Medulla oblongata (tissue), 1 donor: ENCODE measurements at regions not wholly inside any gene's neighbourhood (a gene's known extent, or its start where the extent isn't known, plus 50 kb on each side); places are given as distances from the start of the nearest gene placed in this dataset.

Experiments
- DNase-seq: peaks from one replicate; pipeline ENCODE4 v3.0.0-alpha.2; 2015; ENCODE audit errors: extremely low spot score

DNA sequence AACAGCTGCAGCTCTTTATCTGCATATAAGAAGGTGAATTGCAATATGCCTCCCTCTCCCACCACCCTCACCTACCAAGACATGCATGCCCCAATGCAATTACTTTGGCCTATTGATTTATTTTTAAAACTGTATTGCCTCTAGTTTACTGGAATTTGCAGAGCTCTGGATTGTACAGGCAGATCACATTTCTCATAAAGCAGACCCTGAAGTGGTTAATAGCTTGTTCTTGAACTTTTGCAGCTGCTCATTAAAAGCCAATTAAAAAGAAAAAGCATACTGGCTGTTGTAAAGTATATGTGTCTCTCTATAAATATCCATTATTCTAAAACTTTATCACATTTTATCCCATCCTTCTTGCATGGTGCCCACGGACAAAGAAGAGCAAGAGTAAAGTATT is 221.5 kb upstream of the TOPAZ1 start:
- no peak for DNase-seq

DNA sequence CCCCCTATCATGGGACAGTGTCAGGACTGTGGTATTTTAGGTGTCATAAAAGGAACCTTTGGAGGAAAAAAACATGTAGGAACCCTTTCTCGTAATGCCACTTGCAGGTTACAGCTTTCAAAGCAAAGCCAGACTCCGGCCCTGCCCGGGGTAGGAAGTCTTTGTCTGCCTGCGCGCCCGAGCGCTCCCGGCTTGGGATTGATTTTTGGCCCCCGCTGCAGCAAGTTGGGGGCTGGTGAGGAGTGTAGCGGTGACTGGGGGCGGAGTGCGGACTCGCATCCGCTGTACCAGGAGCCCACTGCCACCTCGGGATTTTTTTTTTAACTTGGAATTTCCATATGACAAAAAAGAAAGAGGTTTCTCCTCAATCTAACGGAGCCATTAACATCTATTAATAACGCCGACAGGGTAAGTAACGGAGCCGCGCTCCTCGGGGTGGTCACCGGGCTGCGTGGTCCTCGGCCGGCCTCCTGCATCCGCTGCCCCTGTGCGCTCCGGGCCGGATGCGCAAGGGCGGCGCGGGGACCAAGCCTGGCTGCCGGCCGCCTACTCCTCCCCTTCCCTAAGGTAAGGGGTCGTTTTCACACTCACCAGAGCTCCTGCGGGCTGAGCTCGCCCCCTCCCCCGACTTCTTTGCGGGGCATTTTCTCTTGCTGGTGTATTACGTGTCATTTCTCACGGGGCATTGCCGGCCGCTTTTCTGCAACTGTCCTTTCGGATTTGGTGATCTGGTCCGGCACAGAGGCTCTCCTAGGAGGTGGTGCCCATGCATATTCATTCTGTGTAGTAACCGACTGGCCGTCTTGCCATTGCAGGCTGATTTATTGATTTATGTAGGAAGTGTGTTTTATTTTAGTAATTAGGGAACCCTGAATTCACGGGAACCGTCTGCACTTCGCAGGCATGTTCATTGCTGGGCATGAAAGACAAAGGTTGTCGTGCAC is 219.8 kb upstream of the TOPAZ1 start:
- DNase-seq = no peak

DNA sequence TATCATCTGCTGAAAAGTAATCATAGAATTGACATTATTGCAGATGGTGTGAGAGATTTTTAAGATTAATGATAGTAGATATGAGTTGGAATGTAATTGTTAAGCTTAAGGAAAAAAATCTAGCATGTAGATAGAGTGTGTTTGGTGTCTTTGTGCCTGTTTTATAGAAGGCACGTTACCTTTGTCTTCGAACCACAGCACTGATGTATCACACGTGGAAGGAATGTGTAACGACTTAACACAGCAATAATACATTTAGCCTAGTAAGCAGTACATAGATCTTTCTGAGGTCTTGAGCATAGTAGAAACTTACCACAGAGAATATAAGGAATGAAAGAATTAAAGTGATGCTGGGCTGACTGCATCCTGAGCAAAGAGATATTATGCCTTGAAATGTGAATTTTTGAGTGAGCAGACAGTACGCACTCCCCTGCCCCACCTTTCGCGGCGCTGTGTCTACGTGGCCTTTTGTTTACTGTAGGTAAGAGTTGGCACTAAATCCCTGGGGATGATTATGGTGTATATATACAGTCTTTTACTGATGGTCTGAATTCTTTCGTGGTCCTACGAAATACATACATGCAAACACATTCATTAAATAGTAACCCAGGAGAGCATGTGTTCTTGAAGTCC is 217.6 kb upstream of the TOPAZ1 start:
- DNase-seq = no peak

DNA sequence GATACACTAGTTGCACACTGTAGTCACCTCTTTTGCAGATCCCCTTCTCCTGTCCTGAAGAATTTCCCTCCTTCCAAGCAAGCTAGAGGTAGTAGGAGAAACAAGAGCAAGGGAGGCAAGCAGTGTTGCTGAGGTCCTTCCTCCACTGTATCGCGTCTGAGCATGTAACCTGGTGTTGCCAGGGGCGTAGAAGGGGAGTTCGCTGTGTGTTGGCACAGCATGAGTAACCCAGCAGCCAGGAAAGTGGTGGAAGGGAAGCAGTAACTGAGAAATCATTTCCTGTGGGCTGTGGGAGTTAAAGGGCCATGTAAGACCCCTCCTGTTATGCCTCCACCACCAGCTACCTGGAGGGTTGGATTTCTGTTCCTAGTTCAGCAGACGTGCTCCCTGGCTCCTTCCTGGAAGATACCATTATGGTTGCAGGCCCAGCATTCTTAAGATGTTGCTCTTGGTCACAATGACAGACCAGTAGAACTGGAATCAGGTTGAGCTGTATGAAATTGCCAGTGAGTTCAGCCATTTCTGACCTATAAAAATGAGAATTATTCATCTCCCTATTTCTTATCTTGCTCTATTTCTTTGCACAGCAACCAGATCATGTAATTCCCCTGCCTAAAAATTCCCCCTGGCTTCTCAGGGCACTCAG is 215.3 kb upstream of the TOPAZ1 start:
- DNase-seq = no peak

DNA sequence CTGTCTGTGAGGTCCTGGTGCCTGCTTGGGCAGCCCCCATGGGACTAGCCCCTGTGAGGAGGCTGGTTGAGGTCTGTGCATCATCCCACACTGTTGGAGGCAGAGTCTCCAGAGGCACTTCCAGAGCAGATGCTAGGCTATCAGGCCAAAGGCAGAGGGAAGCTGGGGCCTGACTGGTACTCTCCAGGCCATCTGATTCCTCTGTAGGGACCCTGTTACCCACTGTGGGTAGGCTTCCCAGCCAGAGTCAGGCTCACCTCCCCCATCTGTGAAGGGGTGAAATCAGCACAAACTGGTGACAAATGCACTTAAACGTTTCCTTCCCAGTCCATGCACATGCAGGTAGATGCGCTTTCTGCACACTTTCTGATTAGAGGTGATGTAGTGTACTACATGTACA is 212.6 kb upstream of the TOPAZ1 start:
- DNase-seq = no peak

DNA sequence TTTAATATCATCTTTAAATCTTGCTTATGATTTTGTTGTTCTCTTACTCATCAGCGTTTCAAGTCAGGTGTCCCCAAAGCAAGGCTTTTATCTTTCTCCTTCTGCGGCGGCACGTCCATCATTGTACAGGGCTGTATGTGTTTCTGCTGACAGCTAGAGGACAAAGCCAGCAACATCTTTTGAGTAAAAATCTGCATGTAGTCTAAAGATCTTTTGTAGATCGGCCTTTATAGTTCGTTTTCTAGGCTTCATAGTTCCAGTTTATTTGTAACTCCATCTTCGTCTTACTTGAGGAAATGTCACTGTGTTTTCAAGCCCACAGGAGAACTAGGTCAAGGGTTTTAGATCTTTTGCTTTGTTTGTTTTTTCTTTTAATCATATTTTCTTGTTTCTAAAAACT is 211.4 kb upstream of the TOPAZ1 start:
- no peak for DNase-seq

DNA sequence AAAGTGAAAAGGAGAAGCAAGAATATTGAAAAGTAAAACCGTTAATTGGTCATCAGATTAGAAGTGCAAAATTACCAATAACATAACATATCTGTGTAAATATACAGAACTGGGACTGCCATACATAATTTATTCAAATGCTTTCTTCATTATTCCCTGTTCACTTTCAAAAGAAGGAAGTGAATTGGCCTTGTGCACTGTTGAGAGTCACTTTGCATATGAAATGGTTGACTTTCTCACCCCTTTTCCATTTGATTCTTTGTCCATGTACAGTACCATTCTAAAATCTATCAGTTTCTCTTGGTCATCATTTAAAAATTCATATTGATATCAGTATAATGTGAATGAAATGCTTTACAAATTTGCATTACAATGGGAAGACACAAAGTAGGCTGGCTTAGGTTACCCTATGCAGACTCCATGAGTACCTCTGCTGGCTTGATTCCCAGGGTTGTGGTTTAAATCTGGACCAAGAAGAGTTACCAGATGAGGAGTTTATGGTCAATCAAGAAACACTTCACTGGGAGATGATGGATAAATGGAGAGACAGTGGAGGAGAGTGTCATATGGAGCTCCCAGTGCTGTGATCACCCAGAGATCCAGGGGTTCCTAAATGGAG is 210.9 kb upstream of the TOPAZ1 start:
- DNase-seq = no peak

DNA sequence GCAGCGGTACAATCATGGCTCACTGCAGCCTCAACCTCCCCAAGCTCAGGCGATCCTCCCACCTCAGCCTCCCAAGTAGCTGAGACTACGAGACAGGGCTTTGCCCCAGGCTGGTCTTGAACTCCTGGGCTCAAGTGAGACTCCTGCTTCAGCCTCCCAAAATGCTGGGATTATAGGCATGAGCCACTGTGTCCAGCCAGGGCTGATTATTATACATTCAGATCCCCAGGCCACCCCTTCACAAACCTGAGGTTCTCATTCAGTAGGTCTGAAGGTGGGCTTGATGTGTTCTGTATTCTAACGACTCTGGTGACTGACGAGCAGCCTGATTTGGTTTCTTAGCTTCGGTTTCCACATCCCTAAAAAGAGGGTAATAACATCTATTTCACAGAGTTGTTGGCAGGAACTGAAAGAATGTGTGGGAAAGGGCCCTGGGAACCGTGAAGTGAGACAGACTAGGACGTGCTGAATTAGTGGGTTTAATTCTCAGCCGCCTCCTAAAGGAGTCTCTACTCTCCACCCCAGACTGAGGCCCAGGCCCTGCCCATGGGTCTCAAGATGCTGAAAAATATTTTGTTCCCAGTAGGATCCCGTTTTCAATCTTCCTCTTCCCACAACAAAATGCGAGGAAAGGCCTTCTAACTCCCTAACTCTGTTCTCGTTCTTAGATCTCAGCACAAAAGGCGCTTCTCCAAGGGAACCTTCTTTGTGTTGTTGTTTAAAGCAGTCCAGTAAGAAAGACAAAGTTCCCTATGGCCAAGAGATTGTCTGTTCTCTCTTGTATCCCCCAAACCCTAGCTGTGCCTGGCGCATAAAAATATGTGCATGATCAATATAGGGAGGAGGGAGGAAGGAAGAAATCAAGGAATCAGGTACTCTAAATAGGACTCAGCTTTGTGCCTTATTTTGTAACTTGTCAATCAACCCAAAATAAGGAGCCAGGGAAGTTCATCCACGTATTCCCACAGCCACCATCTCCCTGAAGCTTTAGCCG is 210.0 kb upstream of the TOPAZ1 start:
- no peak for DNase-seq

DNA sequence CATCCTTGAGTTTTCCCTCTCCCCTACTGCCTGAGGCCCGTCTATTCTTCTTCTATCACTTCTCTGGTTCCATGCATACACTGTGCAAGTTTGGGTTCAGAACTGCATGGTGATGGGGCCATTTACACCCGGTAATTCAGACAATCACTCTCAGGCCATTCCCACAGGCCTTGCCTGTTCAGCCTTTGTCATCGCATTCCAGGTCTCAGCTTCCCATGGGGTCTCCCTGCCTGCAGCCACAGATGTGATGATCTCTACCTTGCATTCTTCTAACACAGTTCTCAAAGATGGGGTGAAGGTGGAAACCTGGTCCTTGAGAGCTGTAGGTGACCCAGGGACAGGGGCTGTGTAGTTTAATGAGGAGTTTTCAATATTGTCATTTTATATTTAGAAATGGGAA is 209.2 kb upstream of the TOPAZ1 start:
- no peak for DNase-seq

DNA sequence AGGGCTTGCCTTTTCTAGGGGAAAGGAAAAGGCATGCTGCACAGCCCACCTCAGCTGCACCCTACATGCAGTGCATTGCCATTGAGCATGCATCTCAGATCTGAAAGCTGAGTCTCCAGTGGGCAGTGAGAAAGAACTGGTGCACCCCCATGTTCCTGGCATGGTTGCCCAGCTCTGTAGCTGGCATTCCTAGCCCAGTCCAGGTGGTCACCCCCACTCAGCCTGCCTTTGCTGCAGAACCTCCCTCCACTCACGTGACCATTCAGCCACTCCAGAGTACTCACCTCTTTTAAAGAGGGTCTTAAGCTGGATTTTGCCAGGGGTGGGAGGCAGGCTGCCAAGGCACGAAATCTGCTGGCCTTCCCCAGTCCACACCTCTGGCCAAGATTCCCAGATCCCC is 208.6 kb upstream of the TOPAZ1 start:
- no peak for DNase-seq

DNA sequence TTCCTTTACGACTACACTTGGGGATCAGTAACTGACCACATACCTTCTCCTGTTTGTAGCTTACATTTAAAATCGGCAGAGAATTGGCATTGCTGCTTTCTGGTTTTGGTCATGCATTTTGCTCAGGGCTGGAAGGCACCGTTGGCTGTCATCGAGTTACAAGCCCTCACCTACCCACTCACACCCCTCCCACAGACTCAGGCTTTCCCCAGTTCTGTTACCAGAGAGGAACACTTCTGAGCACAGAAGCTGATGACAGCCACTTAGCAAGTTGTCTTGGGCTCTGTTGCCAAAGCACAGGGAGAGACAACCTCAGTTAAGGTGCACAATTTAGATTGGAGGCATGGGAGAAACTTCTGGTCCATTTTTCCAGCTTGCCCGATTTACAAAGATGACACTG is 204.8 kb upstream of the TOPAZ1 start:
- DNase-seq = no peak

DNA sequence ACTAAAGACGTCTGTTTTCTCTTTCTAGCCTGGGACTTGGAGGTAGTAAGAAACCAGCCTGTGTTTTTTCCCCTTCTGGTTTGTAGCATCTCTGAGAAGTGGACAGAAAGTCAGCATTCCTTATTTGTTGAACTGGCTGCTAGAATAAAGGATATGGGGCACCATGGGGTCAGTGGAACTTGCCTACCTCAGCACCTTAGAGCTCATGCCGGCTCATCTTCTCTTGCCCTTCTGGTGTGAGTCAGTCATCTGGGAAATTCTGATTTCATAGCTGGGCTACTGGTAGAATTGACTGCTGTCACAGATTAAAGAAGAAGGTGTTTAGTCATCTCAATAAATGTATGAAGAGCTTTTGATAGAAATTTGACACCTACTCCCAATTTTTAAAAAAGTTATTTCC is 202.7 kb upstream of the TOPAZ1 start:
- DNase-seq = no peak

DNA sequence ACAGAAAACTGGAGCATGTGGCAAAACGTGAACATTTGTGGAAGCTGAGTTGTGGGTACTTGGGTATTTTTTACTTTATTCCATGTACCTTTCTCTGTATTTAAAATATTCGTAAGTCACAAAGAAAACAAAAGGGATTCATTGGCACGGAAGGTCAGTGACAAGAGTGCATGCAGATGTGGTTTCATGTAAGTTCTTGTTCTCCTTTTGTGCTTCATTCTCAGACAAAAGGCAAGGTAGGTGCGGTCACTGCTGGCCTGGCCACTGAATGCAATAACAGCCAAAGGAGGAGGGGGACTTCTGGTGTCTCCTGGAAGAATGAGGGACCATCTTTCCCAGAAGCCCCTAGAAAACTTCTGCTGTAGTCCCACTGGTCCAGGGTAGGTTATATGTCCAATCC is 200.0 kb upstream of the TOPAZ1 start:
- no peak for DNase-seq

DNA sequence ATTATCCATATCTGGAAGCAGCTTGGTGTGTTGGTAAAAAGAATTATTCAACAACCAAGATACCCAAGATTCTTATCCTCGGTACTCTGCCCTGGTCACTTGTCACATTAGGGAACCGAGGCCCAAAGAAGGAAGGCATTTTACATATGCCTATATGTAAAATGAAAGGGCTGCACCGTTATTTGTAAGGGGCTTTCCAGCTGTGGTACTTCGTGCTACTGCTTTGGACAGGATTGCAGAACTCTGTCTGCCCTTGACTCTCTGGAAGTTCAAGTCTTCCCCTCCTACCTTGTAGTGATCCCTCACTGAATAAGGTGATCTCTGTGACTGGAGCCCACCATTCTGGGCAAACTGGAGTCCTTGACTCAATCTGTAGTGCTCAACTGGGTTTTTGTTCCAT is 198.9 kb upstream of the TOPAZ1 start:
- no peak for DNase-seq

DNA sequence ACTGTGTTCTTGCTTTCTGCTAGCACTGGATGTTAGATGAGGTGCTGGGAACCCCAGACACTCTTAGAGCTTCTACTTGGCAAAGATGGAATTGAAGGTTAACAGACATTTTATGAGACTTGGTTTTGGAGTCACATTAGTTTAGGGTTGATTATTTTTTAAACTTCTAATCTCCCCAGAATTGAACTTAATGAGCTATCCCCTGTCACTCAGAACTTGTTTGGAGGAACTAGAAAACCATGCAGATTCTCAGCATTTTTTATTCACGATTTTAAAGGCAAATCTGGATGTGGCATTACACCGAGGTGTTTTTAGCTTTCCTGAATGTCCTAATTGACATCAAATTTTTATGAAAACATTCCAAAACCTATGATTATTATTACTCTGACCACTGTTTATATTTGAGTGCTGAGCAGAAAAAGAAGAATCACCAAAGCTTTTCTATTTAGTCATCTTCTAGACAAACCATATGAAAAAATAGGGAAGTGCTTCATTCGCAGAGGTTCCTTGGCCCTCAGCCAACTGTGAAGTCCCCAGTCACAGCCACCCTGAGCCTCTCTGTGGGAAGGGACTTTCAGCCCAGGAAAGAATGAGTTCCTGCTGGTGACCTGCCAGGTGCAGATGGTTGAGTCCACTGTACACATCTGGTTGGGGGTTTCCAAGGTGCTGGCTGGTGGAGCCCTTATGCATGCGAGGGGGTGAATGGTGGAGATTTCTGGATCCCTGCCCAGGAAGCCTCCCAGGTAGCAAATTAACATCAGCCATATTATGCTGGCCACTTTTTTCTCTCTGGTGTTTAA is 196.0 kb upstream of the TOPAZ1 start:
- DNase-seq = peak; percentile 64

DNA sequence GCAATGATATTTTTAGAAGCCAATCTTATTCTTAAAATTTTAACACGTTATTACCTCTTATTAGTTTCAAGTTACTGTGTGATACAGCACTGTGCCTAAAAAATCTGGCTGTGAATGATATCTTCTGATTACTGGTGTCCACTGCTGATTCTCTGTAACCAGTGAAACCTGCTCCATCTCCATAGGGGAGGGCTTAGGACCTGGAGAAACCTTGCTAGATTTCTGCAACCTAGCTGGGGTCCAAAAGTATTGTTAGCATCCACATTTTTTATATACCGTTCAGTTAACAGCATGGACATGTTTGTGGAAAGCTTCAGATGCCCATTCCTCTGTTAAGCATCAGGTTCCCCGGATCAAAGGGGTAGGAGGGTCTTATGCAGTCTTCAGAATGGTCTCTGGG is 193.9 kb upstream of the TOPAZ1 start:
- no peak for DNase-seq

DNA sequence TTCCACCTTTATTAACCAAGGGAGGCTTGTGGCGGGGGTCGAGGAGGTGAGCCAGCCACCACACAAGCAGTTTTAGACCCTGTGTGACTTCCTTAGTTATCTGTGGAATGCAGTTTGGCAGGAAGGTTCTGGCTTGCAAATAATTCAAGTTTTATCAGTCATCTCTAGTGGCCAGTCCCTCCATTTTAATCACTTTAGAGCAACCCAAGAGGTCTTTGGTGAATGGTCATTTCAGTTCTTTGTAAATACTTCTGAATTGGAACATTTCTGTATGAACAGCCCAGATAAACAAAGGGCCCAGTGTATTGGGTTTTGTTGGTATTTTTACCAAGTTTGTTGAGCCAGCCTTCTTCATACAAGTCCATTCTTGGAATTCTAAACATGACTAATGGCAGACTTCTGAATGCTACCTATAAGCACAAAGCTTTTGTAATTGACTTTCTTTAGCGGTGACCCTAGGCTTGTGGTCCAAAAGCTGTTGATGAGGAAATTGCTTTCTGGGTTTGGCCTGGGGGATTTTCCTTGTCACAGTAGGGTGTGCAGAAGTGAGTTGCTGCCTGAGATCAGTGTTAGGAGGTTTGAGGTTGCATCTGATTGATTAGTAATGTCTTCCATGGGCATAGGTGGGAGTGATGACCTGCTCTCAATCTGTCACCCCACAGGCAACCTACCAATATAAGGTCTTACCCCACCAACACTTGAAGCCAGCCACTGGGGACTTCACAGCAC is 193.3 kb upstream of the TOPAZ1 start:
- peak; percentile 21 for DNase-seq

DNA sequence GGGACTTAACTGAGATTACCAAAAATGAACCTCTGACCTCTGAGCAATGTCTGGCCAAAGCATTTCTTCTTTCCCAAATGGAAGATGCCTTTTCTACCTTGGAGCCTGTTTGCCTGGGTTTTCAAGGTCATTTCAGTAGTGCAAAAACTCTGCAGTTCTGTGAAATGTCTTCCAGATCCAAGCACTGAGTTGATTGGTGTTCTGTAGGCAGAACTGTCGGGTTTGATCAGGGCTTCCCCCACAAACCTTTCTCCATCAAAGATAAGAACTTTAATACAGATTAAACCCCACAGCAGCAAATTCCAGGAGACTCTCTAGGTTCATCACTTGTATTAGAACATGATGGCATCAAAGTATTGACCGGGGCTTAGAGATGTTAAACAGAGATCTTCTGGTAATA is 192.7 kb upstream of the TOPAZ1 start:
- no peak for DNase-seq

DNA sequence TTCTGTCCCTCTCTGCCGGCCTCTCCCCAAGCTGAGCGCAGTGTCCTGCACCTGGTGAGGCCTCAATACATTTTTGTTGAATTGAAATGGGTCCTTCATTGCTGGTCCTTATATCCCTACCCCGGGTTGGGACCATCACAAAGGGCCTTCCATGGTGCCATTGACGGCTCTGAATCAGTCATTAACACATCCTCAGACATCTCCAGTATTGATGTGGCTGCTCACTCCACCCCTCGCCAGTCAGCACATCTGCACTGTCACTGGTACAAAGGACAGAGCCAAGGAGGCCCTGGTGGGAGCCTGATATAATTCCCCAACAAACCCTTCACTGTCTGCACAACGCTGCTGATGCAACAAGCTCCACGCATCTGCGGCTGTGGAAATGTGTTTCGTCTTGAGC is 191.6 kb upstream of the TOPAZ1 start:
- DNase-seq = peak; percentile 65

DNA sequence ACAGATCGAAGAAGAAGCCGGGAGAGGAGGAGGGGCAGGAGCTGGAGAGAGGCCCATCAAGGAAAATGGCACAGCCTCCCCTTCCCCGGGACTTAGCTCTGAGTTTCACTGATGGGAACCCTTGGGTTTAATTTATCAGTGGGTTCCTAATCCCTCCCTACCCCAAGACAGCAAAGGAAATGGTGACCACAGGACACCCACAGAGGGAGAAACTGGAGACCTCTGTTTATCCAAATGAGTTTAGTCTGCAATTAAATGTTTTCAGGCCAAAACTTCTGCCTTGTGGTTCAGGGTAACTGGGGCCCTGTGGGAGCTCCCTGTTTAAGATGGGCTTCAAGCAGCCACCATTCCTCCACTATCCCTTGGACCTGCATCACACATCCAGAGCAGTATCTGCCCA is 190.8 kb upstream of the TOPAZ1 start:
- DNase-seq = no peak
